Ishikawa (cell line): ENCODE measurements at regions not wholly inside any gene's neighbourhood (a gene's known extent, or its start where the extent isn't known, plus 50 kb on each side); places are given as distances from the start of the nearest gene placed in this dataset.

Source experiments
- CEBPB ChIP-seq: IDR thresholded peaks from 2 replicates; pipeline ENCODE4 v1.6.1; 2012
- CREB1 ChIP-seq: IDR thresholded peaks from 2 replicates; pipeline ENCODE4 v1.6.1; 2012; ENCODE audit warnings: low read depth
- EGR1 ChIP-seq: IDR thresholded peaks from 2 replicates; pipeline ENCODE4 v1.6.1; 2012
- EP300 ChIP-seq: IDR thresholded peaks from 2 replicates; pipeline ENCODE4 v1.6.1; 2012; ENCODE audit warnings: borderline replicate concordance
- FOXM1 ChIP-seq: IDR thresholded peaks from 2 replicates; pipeline ENCODE4 v1.6.1; 2012; ENCODE audit warnings: low read depth, borderline replicate concordance
- MAX ChIP-seq: IDR thresholded peaks from 2 replicates; pipeline ENCODE4 v1.6.1; 2012
- NFIC ChIP-seq: IDR thresholded peaks from 2 replicates; pipeline ENCODE4 v1.6.1; 2012
- RAD21 ChIP-seq: IDR thresholded peaks from 2 replicates; pipeline ENCODE4 v1.6.1; 2012; ENCODE audit warnings: low read depth
- REST ChIP-seq: IDR thresholded peaks from 2 replicates; pipeline ENCODE4 v1.6.1; 2012; ENCODE audit warnings: low read depth, mild to moderate bottlenecking
- TAF1 ChIP-seq: IDR thresholded peaks from 2 replicates; pipeline ENCODE4 v1.6.1; 2012; ENCODE audit warnings: low read depth, mild to moderate bottlenecking
- TCF12 ChIP-seq: IDR thresholded peaks from 2 replicates; pipeline ENCODE4 v1.6.1; 2012; ENCODE audit warnings: low read depth
- TEAD4 ChIP-seq: IDR thresholded peaks from 2 replicates; pipeline ENCODE4 v1.6.1; 2012
- USF1 ChIP-seq: IDR thresholded peaks from 2 replicates; pipeline ENCODE4 v1.6.1; 2012
- YY1 ChIP-seq: IDR thresholded peaks from 2 replicates; pipeline ENCODE4 v1.6.1; 2012; ENCODE audit warnings: low read depth
- ZBTB7A ChIP-seq: IDR thresholded peaks from 2 replicates; pipeline ENCODE4 v1.6.1; 2012; ENCODE audit warnings: low read depth

GRCh38 chrX:40968180-40968579, 117.1 kb upstream of the USP9X start:
- TF ChIP-seq USF1 (no peak), YY1 (no peak), ZBTB7A (no peak), FOXM1 (no peak), REST (no peak), NFIC (no peak), MAX (no peak), TCF12 (no peak), CEBPB (no peak), RAD21 (no peak), TAF1 (no peak), TEAD4 (no peak)

- TF ChIP-seq CREB1 (no peak), MAX (no peak), FOXM1 (no peak), RAD21 (no peak), TAF1 (no peak), USF1 (no peak), EP300 (no peak), TEAD4 (no peak), CEBPB (no peak), NFIC (no peak)
Observed at GRCh38 chrX:40971736-40972135, 113.5 kb upstream of the USP9X start.

GRCh38 chrX:40973619-40974018, 111.6 kb upstream of the USP9X start:
- TF ChIP-seq TAF1 (no peak), EGR1 (no peak), TCF12 (no peak), ZBTB7A (no peak)

GRCh38 chrX:40975951-40976350, 109.3 kb upstream of the USP9X start:
- no peak for TF ChIP-seq REST
- no peak for TF ChIP-seq YY1
- TF ChIP-seq USF1, result no peak

- TF ChIP-seq EP300, result no peak
- no peak for TF ChIP-seq YY1
- TF ChIP-seq TAF1, result no peak
- TF ChIP-seq EGR1, result no peak
- no peak for TF ChIP-seq TCF12
- no peak for TF ChIP-seq REST
- TF ChIP-seq MAX, result no peak
- no peak for TF ChIP-seq TEAD4
- TF ChIP-seq ZBTB7A, result no peak
- no peak for TF ChIP-seq RAD21
- no peak for TF ChIP-seq CEBPB
- no peak for TF ChIP-seq CREB1
Observed at GRCh38 chrX:40976981-40977380, 108.3 kb upstream of the USP9X start.
